K562 (cell line): ENCODE measurements at regions not wholly inside any gene's neighbourhood (a gene's known extent, or its start where the extent isn't known, plus 50 kb on each side); places are given as distances from the start of the nearest gene placed in this dataset.
A peak's percentile ranks its signal among the peaks of the same experiment; 100 is the strongest.

Source experiments
- ATAC-seq: fragments of 200-7000 bp; cut with Tn5 transposase; 3 replicates; pipeline ENCODE4 v1.9.1; 2020; ENCODE audit warnings: moderate library complexity
- BruUV-seq: library from RNA; stranded (reverse); fragments of 400-500 nt; replicated peaks from 2 replicates; lab custom pipeline; 2021; lab: Mats Ljungman, UMichigan
- CTCF ChIA-PET: fragments of 300-600 bp; formaldehyde crosslinking; extraction: SDS; loops from one replicate; lab custom pipeline; 2021; ENCODE audit warnings: low intra/inter-chr PET ratio; lab: Yijun Ruan, JAX
- POLR2A ChIA-PET: fragments of 300-600, 350-650 bp; sonication (Branson Sonifier 250); formaldehyde crosslinking; extraction: SDS; loops from one replicate; lab custom pipeline; 2021; ENCODE audit warnings: antibody characterized with exemption, inconsistent platforms; lab: Yijun Ruan, JAX
- DNase-seq, 4 experiments: peaks; one replicate each; pipeline versions ENCODE4 v3.0.0 to v3.0.0-alpha.2; 2011 to 2018; ENCODE audit warnings: low spot score in 3 of 4, mixed read lengths in 3 of 4; ENCODE audit errors: extremely low read depth in 1 of 4
- FAIRE-seq: peaks from 2 replicates; lab custom pipeline; 2011; peaks lifted over from hg19 to GRCh38; lab: Jason Lieb, UNC
- H2AFZ ChIP-seq: 2 replicates; pipeline ENCODE4 v1.6.0; 2011; ENCODE audit warnings: low read depth, low read length, control low read depth, inconsistent platforms
- H3K27ac ChIP-seq: fragments of 200-600 bp; 3 replicates; pipeline ENCODE4 v1.8.0; 2011; ENCODE audit warnings: low read depth, mild to moderate bottlenecking, control low read depth, inconsistent platforms, low read length, moderate library complexity, mixed read lengths; ENCODE audit errors: extremely low read depth
- H3K27me3 ChIP-seq, 2 experiments: fragments of 300-600 bp in 1 of 2; 2 replicates in 1 of 2; 3 replicates in 1 of 2; pipeline versions ENCODE4 v1.6.0 to v1.8.0; 2011; ENCODE audit warnings: inconsistent platforms in 2 of 2, low read length in 2 of 2, mild to moderate bottlenecking in 1 of 2, mixed read lengths in 1 of 2, moderate library complexity in 1 of 2; ENCODE audit not compliant: control insufficient read depth in 2 of 2, insufficient read depth in 2 of 2
- H3K36me3 ChIP-seq: fragments of 300-600 bp; 3 replicates; pipeline ENCODE4 v1.8.0; 2011; ENCODE audit warnings: mild to moderate bottlenecking, low read length, inconsistent platforms; ENCODE audit not compliant: control insufficient read depth, insufficient read depth
- H3K4me1 ChIP-seq, 2 experiments: fragments of 200-600 bp in 1 of 2; replicated peaks in 1 of 2; 2 replicates in 1 of 2; 3 replicates in 1 of 2; pipeline versions ENCODE4 v1.5.1 to v1.8.0; 2011; ENCODE audit warnings: inconsistent platforms in 2 of 2, low read length in 2 of 2, mild to moderate bottlenecking in 1 of 2, mixed read lengths in 1 of 2, moderate library complexity in 1 of 2; ENCODE audit not compliant: control insufficient read depth in 2 of 2, insufficient read depth in 2 of 2
- H3K4me2 ChIP-seq: 2 replicates; pipeline ENCODE4 v1.6.1; 2011; ENCODE audit warnings: low read length, control low read depth, inconsistent platforms, mixed read lengths; ENCODE audit not compliant: insufficient read depth
- H3K4me3 ChIP-seq: fragments of 200-600 bp; sonication (generic), shearing (Covaris generic); 2 replicates; pipeline ENCODE4 v1.5.1; 2016; ENCODE audit warnings: control low read depth, inconsistent platforms
- H3K79me2 ChIP-seq: fragments of 200-600 bp; 3 replicates; pipeline ENCODE4 v1.8.0; 2011; ENCODE audit warnings: low read length, inconsistent platforms; ENCODE audit not compliant: control insufficient read depth, insufficient read depth
- H3K9ac ChIP-seq, 2 experiments: 2 replicates each; pipeline versions ENCODE4 v1.6.0 to v1.6.1; 2011; ENCODE audit warnings: low read depth in 2 of 2, low read length in 2 of 2, control low read depth in 1 of 2, inconsistent platforms in 1 of 2, mild to moderate bottlenecking in 1 of 2, mixed read lengths in 1 of 2; ENCODE audit not compliant: insufficient read depth in 1 of 2
- H3K9me1 ChIP-seq: one replicate; pipeline ENCODE4 v1.6.0; 2011; ENCODE audit warnings: inconsistent platforms, mild to moderate bottlenecking, low read length, moderate library complexity; ENCODE audit not compliant: control insufficient read depth, insufficient read depth
- H3K9me3 ChIP-seq: replicated peaks from 2 replicates; pipeline ENCODE4 v1.5.1; 2011; ENCODE audit warnings: low read depth, low read length, inconsistent platforms; ENCODE audit not compliant: control insufficient read depth, insufficient read depth
- H4K20me1 ChIP-seq: replicated peaks from 2 replicates; pipeline ENCODE4 v1.6.1; 2011; ENCODE audit warnings: low read length, inconsistent platforms, mixed read lengths; ENCODE audit not compliant: control insufficient read depth, insufficient read depth
- ATF7 ChIP-seq: fragments of 450-650 bp; IDR thresholded peaks from 2 replicates; pipeline ENCODE4 v1.7.1; 2014; ENCODE audit warnings: mild to moderate bottlenecking, moderate library complexity
- CEBPB ChIP-seq: fragments of 450-650 bp; IDR thresholded peaks from 2 replicates; pipeline ENCODE4 v1.6.1; 2016; ENCODE audit warnings: missing genetic modification characterization, missing compliant biosample characterization
- CEBPG ChIP-seq, 3 experiments: fragments of 200-800 bp in 1 of 3; sonication (Bioruptor generic) in 1 of 3; sonication (generic) in 1 of 3; formaldehyde crosslinking in 1 of 3; IDR thresholded peaks in 2 of 3; conservative IDR thresholded peaks in 1 of 3; 2 replicates each; pipeline versions ENCODE4 v1.6.1 to v1.8.0; 2016 to 2022; ENCODE audit warnings: missing compliant biosample characterization in 2 of 3, missing genetic modification characterization in 2 of 3, mild to moderate bottlenecking in 1 of 3, missing genetic modification reagents in 1 of 3
- ERF ChIP-seq: fragments of 450-650 bp; formaldehyde crosslinking; IDR thresholded peaks from 2 replicates; pipeline ENCODE4 v1.4.0; 2020; ENCODE audit warnings: mild to moderate bottlenecking, mixed read lengths
- KLF1 ChIP-seq: fragments of 450-650 bp; IDR thresholded peaks from 2 replicates; pipeline ENCODE4 v1.6.1; 2016; ENCODE audit warnings: missing genetic modification characterization, missing compliant biosample characterization
- MAFG ChIP-seq: fragments of 450-650 bp; conservative IDR thresholded peaks from 2 replicates; pipeline ENCODE4 v1.6.1; 2016; ENCODE audit warnings: missing genetic modification characterization, missing compliant biosample characterization
- MCM3 ChIP-seq: fragments of 450-650 bp; IDR thresholded peaks from 2 replicates; pipeline ENCODE4 v1.6.1; 2016
- TRIM24 ChIP-seq, 2 experiments: fragments of 450-650 bp; IDR thresholded peaks; 2 replicates each; pipeline ENCODE4 v1.6.1; 2016
- WGBS: fragments of 100-300 bp; shearing (Covaris generic); methylation state at CpG from one replicate; pipeline ENCODE4 v1.1.6; 2016; ENCODE audit warnings: low coverage, mixed read lengths; ENCODE audit not compliant: insufficient coverage; ENCODE audit errors: missing lambda C conversion rate; 5-methylcytosine and 5-hydroxymethylcytosine counted together
- in situ Hi-C: fragments of 300-500 bp; cut with MboI; formaldehyde crosslinking; loops from 4 replicates; pipeline ENCODE4 v1.15.0; 2018; ENCODE audit warnings: inconsistent platforms, mixed read lengths
- intact Hi-C: fragments of 100-400 bp; cut with micrococcal nuclease; formaldehyde crosslinking; loops from 2 replicates; pipeline ENCODE4 v1.14.2; 2022
- TF ChIP-seq, protein P1 (sequence below), 2 experiments: fragments of 450-650 bp in 1 of 2; sonication (generic) in 1 of 2; formaldehyde crosslinking in 1 of 2; IDR thresholded peaks in 1 of 2; conservative IDR thresholded peaks in 1 of 2; 2 replicates each; pipeline versions ENCODE4 v1.6.1 to v1.8.1; 2016 to 2023; ENCODE audit warnings: mild to moderate bottlenecking in 2 of 2, moderate library complexity in 2 of 2, inconsistent platforms in 1 of 2, missing genetic modification reagents in 1 of 2
- TF ChIP-seq, protein P2 (sequence below): sonication (generic); formaldehyde crosslinking; IDR thresholded peaks from 2 replicates; pipeline ENCODE4 v1.8.1; 2023; ENCODE audit warnings: mild to moderate bottlenecking, missing genetic modification reagents
- TF ChIP-seq, protein P3 (sequence below), 2 experiments: fragments of 200-800 bp in 1 of 2; sonication (Bioruptor generic) in 1 of 2; sonication (generic) in 1 of 2; formaldehyde crosslinking in 1 of 2; IDR thresholded peaks in 1 of 2; conservative IDR thresholded peaks in 1 of 2; 2 replicates each; pipeline versions ENCODE4 v1.5.0 to v1.6.1; 2016 to 2020; ENCODE audit warnings: missing compliant biosample characterization in 1 of 2, missing genetic modification characterization in 1 of 2, missing genetic modification reagents in 1 of 2

DNA sequence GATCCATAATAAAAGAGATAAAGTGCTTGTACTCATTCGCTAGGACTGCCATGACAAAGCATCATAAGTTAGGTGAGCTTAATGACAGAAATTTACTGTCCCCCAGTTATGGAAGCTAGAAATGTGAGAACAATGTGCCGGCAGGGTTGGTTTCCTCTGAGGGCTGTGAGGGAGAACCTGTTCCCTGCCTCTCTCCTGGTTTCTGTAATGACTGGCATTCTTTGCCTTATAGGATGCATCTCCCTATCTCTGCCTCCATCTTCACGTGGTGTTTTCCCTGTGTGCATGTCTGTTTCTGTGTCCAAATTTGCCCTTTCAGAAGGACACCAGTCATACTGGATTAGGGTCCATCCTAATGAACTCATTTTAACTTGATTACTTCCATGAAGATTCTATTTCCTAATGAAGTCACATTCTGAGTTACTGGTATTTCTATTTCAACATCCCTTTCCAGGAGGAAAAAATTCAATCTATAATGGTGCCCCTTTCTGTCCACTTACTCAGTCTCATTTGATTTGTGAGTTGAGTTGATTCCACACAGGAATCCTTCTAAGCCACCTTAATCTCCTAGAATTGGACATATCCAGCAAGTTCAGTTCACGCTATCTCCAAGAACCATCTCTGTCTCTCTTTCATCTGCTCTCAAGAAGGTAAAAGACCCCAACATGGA lies 71.2 kb upstream of the LIPC start:
- peak overlapping the region; percentile 20; the same call in 1 of the 2 replicates for H2AFZ ChIP-seq
- no TSS peak for BruUV-seq

DNA sequence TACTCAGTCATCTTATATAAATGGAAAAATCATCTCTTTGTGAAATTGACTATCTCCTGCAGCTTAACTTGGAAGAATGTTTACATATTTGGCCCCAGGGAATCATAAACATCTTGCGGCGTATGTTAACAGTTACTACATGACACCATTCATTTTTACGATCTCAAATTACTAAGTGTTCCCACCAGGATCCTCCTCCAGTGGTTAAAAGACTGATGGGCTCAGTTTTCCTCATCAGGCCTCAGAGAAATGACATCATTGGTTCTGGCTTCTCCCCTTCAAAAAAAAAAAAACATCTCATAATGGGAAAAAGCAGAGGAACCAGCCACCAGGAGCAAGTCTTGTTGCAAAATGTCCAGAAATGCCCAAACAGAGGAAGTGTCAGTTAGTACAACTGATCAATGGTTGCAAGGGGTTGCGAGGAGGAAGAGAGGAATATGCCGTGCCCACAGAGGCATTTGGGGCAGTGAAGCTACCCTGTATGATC lies 70.5 kb upstream of the LIPC start:
- ChIA-PET CTCF (no interaction called here), POLR2A (interaction anchor here (0.6 kb wide), 1 partner anchor 381 kb away, joined by 3 read pairs; no protein-coding TSS in a partner anchor)
- no peaks in the 10 kb centered on the region for H3K79me2 ChIP-seq
- intact Hi-C loops (no loop called here), in situ Hi-C loops (no loop called here)
- no peaks in the 10 kb centered on the region for H3K27me3 ChIP-seq
- DNase-seq (no peak), ATAC-seq (no peak), FAIRE-seq (no peak)
- H3K4me3 ChIP-seq, result no peak overlapping the region
- no TSS peak for BruUV-seq
- no peaks in the 10 kb centered on the region for H4K20me1 ChIP-seq
- no peaks in the 10 kb centered on the region for H3K9me1 ChIP-seq
- no peak overlapping the region for H3K9ac ChIP-seq
- no peak overlapping the region for H3K27ac ChIP-seq
- H3K4me1 ChIP-seq, result peaks cover 3 to 21% of the 10 kb centered on the region in 2 experiments; a peak in 4 of 5 replicates
- 78% methylated on average over 5 of the region's 5 CpGs for WGBS
- peak overlapping the region; percentile 38; the same call in 1 of the 2 replicates for H2AFZ ChIP-seq
- no peak overlapping the region for H3K4me2 ChIP-seq
- H3K36me3 ChIP-seq, result no peaks in the 10 kb centered on the region
- H3K9me3 ChIP-seq, result no peaks in the 10 kb centered on the region
- TF ChIP-seq, protein P1, sequence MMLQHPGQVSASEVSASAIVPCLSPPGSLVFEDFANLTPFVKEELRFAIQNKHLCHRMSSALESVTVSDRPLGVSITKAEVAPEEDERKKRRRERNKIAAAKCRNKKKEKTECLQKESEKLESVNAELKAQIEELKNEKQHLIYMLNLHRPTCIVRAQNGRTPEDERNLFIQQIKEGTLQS (IDR thresholded peaks at IDR 0.05), result peak; percentile 55; the same call in 1 of the 2 replicates
- TF ChIP-seq, protein P1 (CRISPR knock-in tag; conservative IDR thresholded peaks at IDR 0.05), result no peak
- TF ChIP-seq ATF7 (peak; percentile 67; the same call in 1 of the 2 replicates), ERF (CRISPR knock-in tag) (no peak), CEBPB (tag) (peak; percentile 94), TRIM24 (IDR thresholded peaks at IDR 0.05) (0 out of 4 replicates have a peak, but pooled peaks of 1 of the 2 experiments have one; percentile 28), CEBPG (CRISPR knock-in tag; IDR thresholded peaks at IDR 0.05) (peak; percentile 63), CEBPG (tag; conservative IDR thresholded peaks at IDR 0.05 in 1 of 2, IDR thresholded peaks at IDR 0.05 in 1 of 2) (peak; percentile 66 to 91)
- TF ChIP-seq, protein P2, sequence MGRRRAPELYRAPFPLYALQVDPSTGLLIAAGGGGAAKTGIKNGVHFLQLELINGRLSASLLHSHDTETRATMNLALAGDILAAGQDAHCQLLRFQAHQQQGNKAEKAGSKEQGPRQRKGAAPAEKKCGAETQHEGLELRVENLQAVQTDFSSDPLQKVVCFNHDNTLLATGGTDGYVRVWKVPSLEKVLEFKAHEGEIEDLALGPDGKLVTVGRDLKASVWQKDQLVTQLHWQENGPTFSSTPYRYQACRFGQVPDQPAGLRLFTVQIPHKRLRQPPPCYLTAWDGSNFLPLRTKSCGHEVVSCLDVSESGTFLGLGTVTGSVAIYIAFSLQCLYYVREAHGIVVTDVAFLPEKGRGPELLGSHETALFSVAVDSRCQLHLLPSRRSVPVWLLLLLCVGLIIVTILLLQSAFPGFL (CRISPR knock-in tag), result no peak
- TF ChIP-seq, protein P3, sequence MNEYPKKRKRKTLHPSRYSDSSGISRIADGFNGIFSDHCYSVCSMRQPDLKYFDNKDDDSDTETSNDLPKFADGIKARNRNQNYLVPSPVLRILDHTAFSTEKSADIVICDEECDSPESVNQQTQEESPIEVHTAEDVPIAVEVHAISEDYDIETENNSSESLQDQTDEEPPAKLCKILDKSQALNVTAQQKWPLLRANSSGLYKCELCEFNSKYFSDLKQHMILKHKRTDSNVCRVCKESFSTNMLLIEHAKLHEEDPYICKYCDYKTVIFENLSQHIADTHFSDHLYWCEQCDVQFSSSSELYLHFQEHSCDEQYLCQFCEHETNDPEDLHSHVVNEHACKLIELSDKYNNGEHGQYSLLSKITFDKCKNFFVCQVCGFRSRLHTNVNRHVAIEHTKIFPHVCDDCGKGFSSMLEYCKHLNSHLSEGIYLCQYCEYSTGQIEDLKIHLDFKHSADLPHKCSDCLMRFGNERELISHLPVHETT (CRISPR knock-in tag; conservative IDR thresholded peaks at IDR 0.05 in 1 of 2, IDR thresholded peaks at IDR 0.05 in 1 of 2), result no peak

More for the DNA sequence above, 71.2 kb upstream of the LIPC start:
- Histone ChIP-seq H3K9me3 (no peaks in the 10 kb centered on the region), H3K4me2 (no peak overlapping the region), H3K27me3 (no peaks in the 10 kb centered on the region), H3K4me1 (peaks cover 3 to 21% of the 10 kb centered on the region in 2 experiments; a peak in 4 of 5 replicates), H3K9ac (no peak overlapping the region), H3K36me3 (no peaks in the 10 kb centered on the region), H4K20me1 (no peaks in the 10 kb centered on the region), H3K79me2 (no peaks in the 10 kb centered on the region), H3K9me1 (no peaks in the 10 kb centered on the region), H3K4me3 (no peak overlapping the region), H3K27ac (no peak overlapping the region)
- DNase-seq (no peak), FAIRE-seq (no peak), ATAC-seq (no peak)
- ChIA-PET CTCF (no interaction called here), POLR2A (interaction anchor here (1.1 to 1.4 kb wide), 2 partner anchors 13 to 48 kb away, joined by 3 to 5 read pairs; no protein-coding TSS in a partner anchor)
- in situ Hi-C loops (no loop called here), intact Hi-C loops (no loop called here)
- TF ChIP-seq MAFG (tag), result peak; percentile 46; the same call in 1 of the 2 replicates
- no peak for TF ChIP-seq MCM3
- TF ChIP-seq KLF1, result no peak
- 47% methylated on average over 4 of the region's 4 CpGs for WGBS
